GM12865 (cell line): ENCODE measurements at regions not wholly inside any gene's neighbourhood (a gene's known extent, or its start where the extent isn't known, plus 50 kb on each side); places are given as distances from the start of the nearest gene placed in this dataset.

Experiments
- DNase-seq: peaks from one replicate; pipeline ENCODE4 v3.0.0; 2010; ENCODE audit warnings: low read depth
- H3K4me3 ChIP-seq: 2 replicates; pipeline ENCODE4 v1.5.1; 2011; ENCODE audit warnings: mild to moderate bottlenecking, low read depth, low read length, control low read depth
- CTCF ChIP-seq: IDR thresholded peaks from 2 replicates; pipeline ENCODE4 v1.5.1; 2011; ENCODE audit warnings: low read length, control low read depth, low read depth, inconsistent platforms; ENCODE audit not compliant: insufficient read depth; ENCODE audit errors: missing control alignments

DNA sequence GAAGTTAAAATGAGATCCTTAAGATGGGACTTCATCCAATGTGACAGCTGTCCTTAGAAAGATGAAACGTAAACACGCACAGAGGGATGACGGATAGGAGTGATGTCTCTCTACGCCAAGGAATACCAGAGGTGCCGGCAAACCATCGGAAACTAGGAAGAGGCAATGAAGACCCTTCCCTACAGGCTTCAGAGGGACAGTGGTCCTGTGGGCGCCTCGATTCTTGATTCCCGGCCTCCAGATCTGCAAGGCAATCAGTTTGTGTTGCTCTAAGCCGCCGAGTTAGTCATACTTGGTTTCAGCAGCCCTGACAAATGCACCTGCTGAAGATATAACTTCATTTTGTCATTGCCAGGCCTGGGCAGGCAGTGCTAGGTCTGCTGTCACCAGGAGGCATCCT is 1455.1 kb downstream of the TBC1D22A start:
- H3K4me3 ChIP-seq, result no peak overlapping the region
- TF ChIP-seq CTCF, result no peak
- no peak for DNase-seq

DNA sequence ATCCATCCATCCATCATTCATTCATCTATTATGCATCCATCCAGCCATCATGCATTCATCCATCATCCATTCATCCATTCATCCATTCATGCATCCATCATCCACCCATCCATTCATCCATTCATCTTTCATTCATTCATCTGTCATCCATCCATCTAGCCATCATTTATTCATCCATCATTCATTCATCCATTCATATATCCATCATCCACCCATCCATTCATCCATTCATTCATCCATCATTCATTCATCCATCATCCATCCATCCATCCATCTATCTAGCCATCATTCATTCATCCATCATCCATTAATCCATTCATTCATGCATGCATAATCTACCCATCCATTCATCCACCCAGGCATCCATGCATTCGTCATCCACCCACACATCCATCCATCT is 1450.3 kb downstream of the TBC1D22A start:
- DNase-seq, result no peak
- no peak overlapping the region for H3K4me3 ChIP-seq

GRCh38 chr22:48210812-48211211 is 1448.4 kb downstream of the TBC1D22A start:
- no peak for TF ChIP-seq CTCF
- H3K4me3 ChIP-seq, result no peak overlapping the region
- DNase-seq, result no peak

More for the DNA sequence above, 1450.3 kb downstream of the TBC1D22A start:
- TF ChIP-seq CTCF, result no peak

DNA sequence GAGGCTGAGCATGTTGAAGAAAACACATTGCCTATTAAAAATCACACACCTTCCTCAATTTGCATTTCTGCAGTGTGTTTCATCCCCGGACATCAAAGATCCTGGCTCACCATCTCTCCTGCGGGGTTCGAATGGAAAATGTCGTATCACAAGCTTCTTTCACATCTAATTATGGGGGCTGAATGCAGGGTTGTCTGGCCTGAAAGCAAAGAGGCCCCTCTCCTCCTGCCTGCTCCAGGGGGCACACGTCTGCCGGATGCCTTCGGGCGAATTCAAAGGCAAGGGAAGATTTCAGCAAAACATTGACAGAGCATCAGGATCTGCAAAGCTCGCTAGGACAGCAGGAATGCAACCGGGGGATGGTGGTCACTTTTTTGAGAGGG is 1447.7 kb downstream of the TBC1D22A start:
- no peak for TF ChIP-seq CTCF
- DNase-seq, result no peak
- H3K4me3 ChIP-seq, result no peak overlapping the region

GRCh38 chr22:48209473-48210197 is 1447.2 kb downstream of the TBC1D22A start:
- TF ChIP-seq CTCF, result no peak
- DNase-seq, result no peak
- no peak overlapping the region for H3K4me3 ChIP-seq

DNA sequence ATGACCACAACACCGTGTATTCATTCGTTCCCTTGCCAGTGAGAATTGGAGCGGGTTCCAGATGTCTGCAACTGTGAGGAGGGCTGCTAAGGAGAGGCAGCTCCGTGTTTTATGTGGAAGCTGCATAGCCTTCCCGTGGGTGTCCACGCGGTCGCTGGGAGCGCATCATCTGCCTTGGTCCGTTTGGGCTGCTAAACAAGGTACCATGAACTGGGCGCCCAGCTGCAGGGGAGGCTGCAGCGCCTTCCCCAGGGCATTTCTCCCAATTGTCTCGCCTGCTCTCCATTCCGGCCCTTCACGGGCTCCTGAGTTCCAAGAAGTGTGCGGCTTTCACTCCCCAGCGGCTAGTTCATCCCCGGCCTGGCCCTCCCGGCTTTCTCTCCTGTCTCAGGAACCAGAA is 1446.4 kb downstream of the TBC1D22A start:
- no peak for DNase-seq
- H3K4me3 ChIP-seq, result no peak overlapping the region
- TF ChIP-seq CTCF, result no peak
